Right renal cortex interstitium (tissue), 3 donors: ENCODE measurements at regions not wholly inside any gene's neighbourhood (a gene's known extent, or its start where the extent isn't known, plus 50 kb on each side); places are given as distances from the start of the nearest gene placed in this dataset.
"Not testable (repeated sequence)": the region's sequence is repeated elsewhere in the genome, so short reads cannot be mapped to it uniquely, and the experiment has no call there.

Experiments used
- DNase-seq, 3 donors: peaks; one replicate each; pipeline ENCODE4 v3.0.0-alpha.2; 2013; ENCODE audit warnings: low read depth in 3 of 3, low spot score in 2 of 3

DNA sequence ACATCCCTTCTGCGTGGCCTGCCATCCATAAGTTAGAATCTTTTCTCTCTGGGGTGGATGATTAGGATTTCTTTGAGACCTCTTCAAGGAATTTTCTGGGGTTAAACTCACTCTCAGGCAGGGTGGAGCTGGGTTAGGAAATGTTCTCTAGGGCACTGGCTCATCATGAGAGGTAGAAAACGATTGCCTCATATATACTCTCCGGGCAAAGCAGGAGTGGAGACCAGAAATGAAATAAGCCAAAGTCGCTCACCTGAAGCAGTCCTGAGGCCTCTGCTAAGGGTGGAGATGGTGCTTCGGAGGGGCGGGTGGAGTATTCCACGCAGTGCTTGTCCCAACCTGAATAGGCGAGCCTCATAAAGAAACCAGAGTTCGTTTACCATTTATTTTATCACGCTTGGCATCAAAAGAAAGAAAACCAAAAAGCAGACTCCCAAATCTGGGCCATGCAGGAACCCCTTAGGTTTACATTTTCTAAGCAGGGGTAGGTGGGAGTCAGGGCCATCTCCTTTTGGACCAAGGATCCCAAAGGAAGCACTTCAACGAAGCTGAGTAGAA, 249.3 kb upstream of the MEIS1 start:
- no peak for DNase-seq

DNA sequence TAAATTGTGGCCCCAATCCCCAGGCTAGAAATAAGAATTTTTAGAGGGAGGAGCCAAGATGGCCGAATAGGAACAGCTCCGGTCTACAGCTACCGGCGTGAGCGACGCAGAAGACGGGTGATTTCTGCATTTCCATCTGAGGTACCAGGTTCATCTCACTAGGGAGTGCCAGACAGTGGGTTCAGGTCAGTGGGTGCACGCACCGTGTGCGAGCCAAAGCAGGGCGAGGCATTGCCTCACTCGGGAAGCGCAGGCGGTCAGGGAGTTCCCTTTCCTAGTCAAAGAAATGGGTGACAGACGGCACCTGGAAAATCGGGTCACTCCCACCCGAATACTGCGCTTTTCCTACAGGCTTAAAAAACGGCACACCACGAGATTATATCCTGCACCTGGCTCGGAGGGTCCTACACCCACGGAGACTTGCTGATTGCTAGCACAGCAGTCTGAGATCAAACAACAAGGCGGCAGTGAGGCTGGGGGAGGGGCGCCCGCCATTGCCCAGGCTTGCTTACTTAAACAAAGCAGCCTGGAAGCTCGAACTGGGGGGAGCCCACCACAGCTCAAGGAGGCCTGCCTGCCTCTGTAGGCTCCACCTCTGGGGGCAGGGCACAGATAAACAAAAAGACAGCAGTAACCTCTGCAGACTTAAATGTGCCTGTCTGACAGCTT, 257.7 kb upstream of the MEIS1 start:
- not testable (repeated sequence) for DNase-seq

DNA sequence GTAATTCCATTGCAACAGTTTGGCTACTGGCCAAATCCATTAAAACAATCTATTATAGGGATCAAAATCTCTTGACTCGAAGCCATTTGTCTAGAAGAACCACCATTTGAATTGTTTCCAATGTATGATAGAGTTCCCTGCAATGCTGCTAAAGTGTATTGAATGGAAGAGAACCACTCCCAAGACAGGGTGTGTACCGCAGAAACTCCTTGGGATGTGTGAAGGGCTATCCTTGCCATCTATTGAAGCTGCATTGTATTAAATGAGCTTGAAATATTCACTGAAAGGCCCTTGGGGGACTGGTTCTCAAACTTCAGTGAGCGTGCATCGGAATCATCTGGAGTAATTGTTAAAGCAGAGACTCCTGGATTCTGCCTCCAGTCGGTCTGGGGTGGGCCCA, 260.4 kb upstream of the MEIS1 start:
- DNase-seq: no peak

DNA sequence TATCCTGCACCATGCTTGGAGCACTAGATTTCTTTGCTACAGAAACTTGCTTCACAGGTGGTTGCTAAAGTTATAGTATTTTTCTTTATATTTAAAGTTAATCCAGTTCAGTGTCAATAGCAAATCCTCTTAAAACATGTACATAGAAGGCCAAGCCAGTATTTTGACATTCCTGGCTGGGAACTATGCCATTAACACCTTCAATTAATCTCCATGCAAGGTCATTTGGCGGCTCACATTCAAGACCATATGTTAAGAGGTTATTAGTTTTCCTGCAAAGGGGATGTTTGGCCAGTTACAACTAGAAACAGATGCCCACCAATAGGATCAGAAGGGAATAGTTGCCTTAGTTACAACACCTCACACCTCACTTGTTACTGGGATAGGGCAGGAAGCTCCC, 261.3 kb upstream of the MEIS1 start:
- no peak for DNase-seq

DNA sequence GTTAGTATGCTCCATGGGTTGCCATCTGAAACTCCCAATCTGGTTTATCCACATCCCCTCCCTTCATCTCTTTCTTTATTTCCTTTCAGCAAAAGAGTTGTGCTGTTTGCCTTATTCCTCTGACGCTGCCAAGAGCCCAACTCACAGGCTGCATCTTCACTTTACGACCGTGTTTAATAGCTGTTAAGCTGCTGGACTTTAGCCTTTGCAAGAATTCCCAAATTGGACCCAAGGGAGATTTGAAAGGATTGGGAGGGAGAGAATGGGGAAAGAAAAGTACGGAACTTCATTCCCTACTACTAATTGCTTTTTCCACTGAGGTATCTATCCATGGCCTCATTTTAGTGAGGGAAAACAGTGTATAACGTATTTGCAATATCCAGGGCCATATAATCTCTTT, 263.4 kb upstream of the MEIS1 start:
- DNase-seq: no peak

- DNase-seq: no peak
These were observed 264.1 kb upstream of the MEIS1 start for GRCh38 chr2:66170744-66171330.

DNA sequence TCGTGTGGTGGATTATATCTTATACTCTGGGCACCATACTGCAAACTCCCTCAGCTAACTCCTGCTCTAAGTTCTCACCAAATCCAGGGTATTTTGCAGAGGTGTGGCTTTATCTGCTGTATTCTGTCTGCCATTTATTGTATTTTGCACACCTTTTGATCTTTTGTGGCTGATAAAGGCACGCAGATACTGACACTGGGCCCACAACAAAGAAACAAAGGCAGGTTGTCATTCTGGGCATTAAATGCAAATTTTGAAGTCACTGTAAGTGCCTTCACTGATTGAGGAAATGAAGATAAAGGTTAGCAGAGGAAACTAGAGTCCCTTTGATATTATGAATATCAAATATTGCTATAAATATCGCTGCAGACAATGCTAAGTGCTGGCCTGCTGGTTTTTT, 265.8 kb upstream of the MEIS1 start:
- no peak for DNase-seq

DNA sequence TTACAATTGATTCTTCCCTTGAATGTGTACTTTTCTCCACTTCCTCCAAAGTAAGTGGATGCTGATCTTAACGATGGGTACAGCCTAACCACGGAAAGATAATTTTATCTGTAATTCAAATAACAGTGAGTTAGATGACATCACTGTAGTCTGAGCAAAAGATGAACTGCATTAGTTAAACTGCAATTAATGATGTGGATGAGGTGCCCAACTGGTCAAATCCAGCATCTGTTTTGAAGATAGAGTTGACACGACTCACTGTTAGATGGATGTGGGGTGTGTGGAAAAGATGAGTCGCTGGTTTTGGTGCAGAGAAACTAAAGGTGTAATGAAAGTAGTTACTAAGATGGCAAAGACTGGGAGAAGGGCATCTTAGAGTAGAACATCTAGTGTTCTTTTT, 270.5 kb upstream of the MEIS1 start:
- no peak for DNase-seq

GRCh38 chr2:66156171-66156570, 278.8 kb upstream of the MEIS1 start:
- DNase-seq: no peak

GRCh38 chr2:66153941-66154340, 281.0 kb upstream of the MEIS1 start:
- no peak for DNase-seq

DNA sequence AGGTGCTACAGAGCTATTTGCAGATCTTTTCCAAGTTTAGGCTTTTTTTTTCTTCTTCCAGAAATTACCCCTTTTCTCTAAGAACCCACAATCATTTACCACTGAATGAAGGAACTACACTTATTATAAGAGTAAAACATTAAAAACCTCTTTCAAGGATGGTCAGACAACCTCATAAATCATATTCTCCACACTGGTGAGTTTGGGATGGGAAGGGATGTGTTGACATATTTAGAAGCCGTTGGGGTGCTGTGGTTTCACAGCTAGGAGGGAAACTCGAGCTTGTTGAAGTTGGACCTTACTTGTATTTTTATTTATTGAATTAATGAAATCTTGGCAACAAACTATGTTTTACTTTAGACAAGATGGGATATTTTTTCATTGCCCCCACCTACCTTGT, 289.4 kb upstream of the MEIS1 start:
- no peak for DNase-seq

GRCh38 chr2:66144324-66144723, 290.6 kb upstream of the MEIS1 start:
- DNase-seq: not testable (repeated sequence)

GRCh38 chr2:66137606-66138130, 297.3 kb upstream of the MEIS1 start:
- no peak for DNase-seq

GRCh38 chr2:66134138-66134701, 300.7 kb upstream of the MEIS1 start:
- no peak for DNase-seq

DNA sequence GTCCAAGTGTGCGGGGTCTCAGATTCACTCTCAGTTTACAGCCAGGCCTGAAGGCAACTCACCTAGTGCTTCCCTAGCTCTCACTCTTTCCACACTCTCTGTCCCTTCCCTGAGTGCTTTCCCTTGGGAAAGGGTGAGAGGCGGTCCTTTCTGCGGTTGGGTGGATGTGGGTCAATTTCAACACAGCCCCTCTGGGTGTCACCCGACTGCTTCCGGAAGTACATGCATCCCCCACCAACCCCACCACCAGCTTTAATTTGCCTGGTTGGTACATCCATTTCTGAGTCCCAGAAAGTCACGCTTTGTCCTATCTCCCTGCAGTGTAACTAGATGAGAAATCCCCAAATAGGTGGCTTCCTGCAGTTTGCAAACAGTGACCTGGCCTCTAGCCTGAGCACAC, 307.3 kb upstream of the MEIS1 start:
- no peak for DNase-seq

DNA sequence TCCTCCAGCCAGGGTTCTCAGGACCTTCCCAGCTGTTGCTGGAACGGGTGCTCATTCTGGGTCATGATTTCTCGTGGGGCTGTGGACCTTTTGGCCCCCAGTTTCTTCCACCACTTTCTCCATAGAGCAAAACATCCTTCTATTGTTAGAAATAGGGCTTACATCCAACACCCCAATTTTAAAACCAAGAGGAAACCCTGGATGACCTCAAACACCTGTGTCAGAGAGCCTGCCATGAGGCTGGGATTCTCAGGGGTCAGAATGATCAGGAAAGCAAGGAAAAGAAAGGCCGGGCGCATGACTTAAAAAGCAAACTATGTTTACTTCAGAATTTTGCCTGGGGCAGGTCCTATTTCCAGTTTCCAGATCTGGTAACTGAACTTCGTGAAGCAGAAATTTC, 307.9 kb upstream of the MEIS1 start:
- no peak for DNase-seq

GRCh38 chr2:66125951-66126350, 309.0 kb upstream of the MEIS1 start:
- no peak for DNase-seq

GRCh38 chr2:66122516-66122915, 312.4 kb upstream of the MEIS1 start:
- no peak for DNase-seq

- DNase-seq: no peak
These were observed 313.0 kb upstream of the MEIS1 start for GRCh38 chr2:66121946-66122345.

DNA sequence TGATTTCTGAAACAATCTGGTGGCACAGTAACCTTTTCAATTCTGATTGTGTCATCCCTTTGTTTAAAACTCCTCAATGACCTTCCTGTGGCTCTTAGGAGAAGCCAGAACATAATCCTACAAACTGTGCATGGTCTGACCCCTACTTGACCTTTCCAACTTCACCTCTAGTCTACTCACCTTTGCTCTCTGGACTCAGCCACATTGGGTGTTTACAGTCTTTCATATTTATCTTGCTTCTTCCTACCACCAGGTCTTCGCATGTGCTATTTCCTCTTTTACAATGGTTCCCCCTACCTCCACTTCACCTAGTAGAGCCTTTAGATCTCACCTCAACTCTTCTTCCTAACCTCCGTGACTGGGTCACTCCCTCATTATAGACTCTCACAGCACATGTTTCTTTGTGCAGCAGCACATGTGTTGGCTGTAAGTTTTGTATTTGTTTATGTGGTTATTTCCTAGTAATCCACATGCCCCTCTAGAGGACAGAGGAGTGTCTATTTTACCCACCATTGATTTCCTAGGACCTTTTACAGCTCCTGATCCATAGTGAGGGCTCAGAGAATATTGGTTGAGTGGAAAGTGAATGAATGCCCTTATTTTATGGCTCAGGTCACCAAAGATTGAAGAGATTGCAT, 320.8 kb upstream of the MEIS1 start:
- no peak for DNase-seq

- DNase-seq: no peak
These were observed 323.2 kb upstream of the MEIS1 start for GRCh38 chr2:66111706-66112105.

- DNase-seq: no peak
These were observed 324.3 kb upstream of the MEIS1 start for GRCh38 chr2:66110608-66111007.
